ENCODE measurements at regions not wholly inside any gene's neighbourhood (a gene's known extent, or its start where the extent isn't known, plus 50 kb on each side); places are given as distances from the start of the nearest gene placed in this dataset.
"Not testable (repeated sequence)": the region's sequence is repeated elsewhere in the genome, so short reads cannot be mapped to it uniquely, and the experiment has no call there.

GRCh38 chr17:21551081-21551881 lies 141.0 kb upstream of the KCNJ18 start:
- DNase-seq (ENCODE audit: low read depth), result peak; percentile 53

- DNase-seq (ENCODE audit: low read depth), result not testable (repeated sequence)
These were observed 133.4 kb upstream of the KCNJ18 start for GRCh38 chr17:21558921-21559320.

- no peak for DNase-seq (ENCODE audit: low read depth)
These were observed 128.1 kb upstream of the KCNJ18 start for GRCh38 chr17:21564262-21564661.

- not testable (repeated sequence) for DNase-seq (ENCODE audit: low read depth)
These were observed 127.6 kb upstream of the KCNJ18 start for GRCh38 chr17:21564757-21565156.

GRCh38 chr17:21570427-21570826 lies 121.9 kb upstream of the KCNJ18 start:
- not testable (repeated sequence) for DNase-seq (ENCODE audit: low read depth)

- not testable (repeated sequence) for DNase-seq (ENCODE audit: low read depth)
These were observed 120.2 kb upstream of the KCNJ18 start for GRCh38 chr17:21572148-21572547.

GRCh38 chr17:21573271-21573960 lies 118.9 kb upstream of the KCNJ18 start:
- not testable (repeated sequence) for DNase-seq (ENCODE audit: low read depth)

GRCh38 chr17:21573961-21574610 lies 118.2 kb upstream of the KCNJ18 start:
- DNase-seq (ENCODE audit: low read depth), result peak; percentile 13

- not testable (repeated sequence) for DNase-seq (ENCODE audit: low read depth)
These were observed 117.6 kb upstream of the KCNJ18 start for GRCh38 chr17:21574611-21575255.

- DNase-seq (ENCODE audit: low read depth), result not testable (repeated sequence)
These were observed 113.5 kb upstream of the KCNJ18 start for GRCh38 chr17:21578783-21579182.

GRCh38 chr17:21592774-21593173 lies 99.5 kb upstream of the KCNJ18 start:
- no peak for DNase-seq (ENCODE audit: low read depth)

- DNase-seq (ENCODE audit: low read depth), result not testable (repeated sequence)
These were observed 98.7 kb upstream of the KCNJ18 start for GRCh38 chr17:21593452-21594105.

- no peak for DNase-seq (ENCODE audit: low read depth)
These were observed 97.2 kb upstream of the KCNJ18 start for GRCh38 chr17:21595086-21595485.

GRCh38 chr17:21602176-21602575 lies 90.1 kb upstream of the KCNJ18 start:
- DNase-seq (ENCODE audit: low read depth), result no peak

- not testable (repeated sequence) for DNase-seq (ENCODE audit: low read depth)
These were observed 89.0 kb upstream of the KCNJ18 start for GRCh38 chr17:21603292-21603691.

- DNase-seq (ENCODE audit: low read depth), result not testable (repeated sequence)
These were observed 80.9 kb upstream of the KCNJ18 start for GRCh38 chr17:21611443-21611842.

GRCh38 chr17:21612123-21613070 lies 79.9 kb upstream of the KCNJ18 start:
- not testable (repeated sequence) for DNase-seq (ENCODE audit: low read depth)

GRCh38 chr17:21613071-21613429 lies 79.3 kb upstream of the KCNJ18 start:
- no peak for DNase-seq (ENCODE audit: low read depth)

- not testable (repeated sequence) for DNase-seq (ENCODE audit: low read depth)
These were observed 65.3 kb upstream of the KCNJ18 start for GRCh38 chr17:21626987-21627386.
